ENCODE measurements at regions not wholly inside any gene's neighbourhood (a gene's known extent, or its start where the extent isn't known, plus 50 kb on each side); places are given as distances from the start of the nearest gene placed in this dataset.
"Not testable (repeated sequence)": the region's sequence is repeated elsewhere in the genome, so short reads cannot be mapped to it uniquely, and the experiment has no call there.

GRCh38 chr12:92389466-92389865, 243.8 kb upstream of the BTG1 start:
- DNase-seq: no peak

GRCh38 chr12:92385296-92385695, 239.7 kb upstream of the BTG1 start:
- DNase-seq: no peak

DNA sequence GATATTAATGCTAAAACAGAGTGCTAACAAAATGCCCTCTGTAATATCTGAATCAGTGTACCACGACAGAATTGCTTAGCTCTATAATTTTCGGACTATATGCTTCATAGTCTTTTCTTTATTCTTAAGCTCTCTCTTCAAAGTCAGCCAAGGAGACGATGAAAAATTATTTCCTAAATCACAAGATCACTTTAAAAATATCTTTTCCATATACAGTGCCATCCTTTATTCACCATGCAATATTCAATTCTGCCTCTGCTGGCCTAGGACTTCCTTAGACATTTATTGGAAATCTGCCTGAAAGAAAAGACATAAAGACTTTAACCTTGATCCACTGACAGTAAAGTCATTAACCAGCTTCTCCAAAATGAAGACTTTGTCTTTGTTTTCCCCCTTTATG, 238.9 kb upstream of the BTG1 start:
- DNase-seq: no peak

- DNase-seq: no peak
Measured at GRCh38 chr12:92382383-92382878, 236.8 kb upstream of the BTG1 start.

DNA sequence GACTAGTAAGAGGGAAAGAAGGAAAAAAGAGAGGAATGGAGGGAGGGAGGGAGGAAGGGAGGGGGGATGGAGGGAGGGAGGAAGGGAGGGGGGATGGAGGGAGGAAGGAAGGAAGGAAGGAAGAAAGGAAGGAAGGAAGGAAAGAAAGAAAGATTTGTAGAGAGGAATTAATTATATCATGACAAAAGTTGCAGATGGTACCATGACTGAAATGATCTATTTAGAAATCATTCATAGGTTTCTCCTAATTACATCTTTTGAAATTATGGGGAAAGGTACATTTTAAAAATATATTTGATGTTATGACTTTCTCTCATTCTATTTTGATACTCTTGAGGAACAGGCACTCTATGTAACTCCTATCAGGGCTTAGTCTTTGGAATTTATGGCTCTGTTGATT, 236.2 kb upstream of the BTG1 start:
- DNase-seq: no peak

DNA sequence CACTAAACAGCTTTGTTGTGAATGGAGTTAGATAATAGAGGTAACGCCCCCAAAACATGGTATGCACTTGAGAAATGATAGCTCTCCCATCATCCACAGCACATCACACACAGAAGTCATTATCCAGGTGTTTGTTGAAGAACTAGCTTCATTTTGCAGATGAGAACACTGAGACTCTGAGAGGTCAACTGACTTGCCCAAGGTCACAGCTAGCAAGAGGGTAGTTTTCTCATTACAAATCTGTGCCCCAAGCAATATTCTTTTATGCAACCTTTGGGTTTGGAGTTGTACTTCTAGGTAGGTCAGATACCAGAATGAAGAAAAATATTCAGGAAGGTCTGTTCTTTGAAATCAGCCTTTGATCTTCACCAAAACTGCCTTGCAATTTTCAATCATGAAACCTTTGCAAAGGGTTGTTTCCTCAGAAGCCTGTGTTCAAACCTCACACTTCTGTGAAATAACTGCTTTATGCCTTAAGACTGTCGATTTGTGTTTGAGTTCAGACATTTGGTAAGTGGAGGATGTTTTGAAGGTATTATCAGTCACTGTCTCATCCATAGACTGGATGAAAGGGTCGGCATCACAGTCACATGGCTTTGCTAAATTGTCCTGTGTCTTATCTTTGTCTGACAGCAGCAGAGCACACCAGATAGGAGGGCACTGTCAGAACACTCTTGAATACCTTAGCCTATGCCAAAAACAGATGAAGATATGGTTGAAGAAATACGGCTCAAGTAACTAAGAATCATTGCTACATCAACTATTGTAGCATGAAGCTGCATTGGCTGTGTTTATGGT, 233.2 kb upstream of the BTG1 start:
- DNase-seq: no peak

GRCh38 chr12:92375504-92375903, 229.9 kb upstream of the BTG1 start:
- not testable (repeated sequence) for DNase-seq

DNA sequence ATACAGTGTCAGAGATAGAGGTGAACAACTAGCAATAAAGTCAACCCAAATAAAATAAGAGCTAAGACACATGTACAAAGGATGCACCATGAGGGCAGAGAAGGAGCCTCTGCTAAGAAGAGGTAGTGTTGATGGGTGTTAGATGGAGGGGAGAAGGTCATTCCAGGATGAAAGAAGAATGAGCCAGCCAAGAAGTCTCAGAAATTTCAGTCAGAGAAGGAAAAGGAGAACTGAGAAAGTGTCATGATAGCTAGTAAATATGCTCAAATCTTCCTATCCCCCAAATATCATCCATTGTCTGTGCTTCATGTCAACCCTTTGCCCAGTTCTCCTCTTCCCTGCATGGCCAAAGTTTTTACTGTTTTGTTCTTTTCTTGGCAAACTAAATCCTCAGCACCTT, 225.2 kb upstream of the BTG1 start:
- no peak for DNase-seq

DNA sequence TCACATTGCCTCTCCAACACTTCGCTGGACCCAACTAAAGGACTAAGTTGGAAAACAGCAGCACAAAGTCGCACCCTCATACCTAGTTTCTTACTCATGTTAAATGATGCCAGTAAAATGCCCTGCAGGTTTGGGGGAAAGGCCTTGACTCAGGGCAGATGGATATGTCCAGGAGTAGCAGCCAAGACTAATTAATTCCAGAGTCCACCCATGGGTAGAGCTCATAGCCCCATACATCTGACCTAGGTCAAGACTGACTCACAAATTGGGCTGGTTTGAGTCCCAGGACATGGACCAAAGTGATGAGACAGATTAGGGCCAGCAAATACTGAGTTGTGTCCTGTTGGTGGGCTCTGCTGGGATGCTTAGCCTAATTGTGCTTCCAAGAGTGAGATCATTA, 224.0 kb upstream of the BTG1 start:
- DNase-seq: no peak

GRCh38 chr12:92369056-92369455, 223.4 kb upstream of the BTG1 start:
- no peak for DNase-seq

DNA sequence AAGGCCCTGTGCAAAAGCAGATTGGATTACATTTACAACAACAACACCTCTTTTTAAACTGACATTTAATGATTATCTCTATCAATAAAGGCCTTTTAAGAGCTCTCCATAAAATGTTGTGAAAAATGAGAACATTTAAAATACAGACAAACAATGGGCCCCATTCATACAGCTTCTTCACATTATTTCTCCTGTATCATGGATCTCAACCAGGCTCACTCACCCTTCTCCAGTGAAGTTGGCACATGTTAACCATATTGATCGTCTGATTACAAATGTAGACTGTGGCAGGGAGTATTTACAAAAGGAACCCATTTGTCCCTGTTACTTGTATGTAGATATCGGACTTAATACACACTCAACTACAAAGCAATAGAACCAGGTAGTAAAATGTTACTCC, 220.2 kb upstream of the BTG1 start:
- DNase-seq: no peak

- DNase-seq: no peak
Measured at GRCh38 chr12:92365333-92365732, 219.7 kb upstream of the BTG1 start.

- peak; percentile 69 for DNase-seq
Measured at GRCh38 chr12:92363295-92364146, 217.9 kb upstream of the BTG1 start.

DNA sequence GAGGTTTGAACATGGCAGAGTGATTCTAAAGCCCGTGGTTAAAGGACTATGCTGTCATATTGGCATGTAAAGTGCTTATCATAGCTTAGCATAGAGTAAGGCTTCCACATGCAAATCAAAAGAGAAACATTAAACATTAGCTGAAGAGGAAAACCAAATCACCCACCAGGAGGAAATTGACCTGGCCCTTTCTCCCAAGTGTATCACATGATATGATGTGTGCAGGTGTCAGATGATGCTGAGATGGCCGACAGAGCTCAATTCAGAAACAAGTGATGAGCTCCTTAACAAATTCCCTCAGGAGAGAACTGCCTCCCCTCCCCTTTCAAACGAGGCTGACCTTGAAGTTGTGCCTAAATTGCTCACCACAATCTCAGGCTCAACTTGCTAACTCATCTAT, 217.1 kb upstream of the BTG1 start:
- DNase-seq: no peak

- no peak for DNase-seq
Measured at GRCh38 chr12:92362126-92362525, 216.5 kb upstream of the BTG1 start.

DNA sequence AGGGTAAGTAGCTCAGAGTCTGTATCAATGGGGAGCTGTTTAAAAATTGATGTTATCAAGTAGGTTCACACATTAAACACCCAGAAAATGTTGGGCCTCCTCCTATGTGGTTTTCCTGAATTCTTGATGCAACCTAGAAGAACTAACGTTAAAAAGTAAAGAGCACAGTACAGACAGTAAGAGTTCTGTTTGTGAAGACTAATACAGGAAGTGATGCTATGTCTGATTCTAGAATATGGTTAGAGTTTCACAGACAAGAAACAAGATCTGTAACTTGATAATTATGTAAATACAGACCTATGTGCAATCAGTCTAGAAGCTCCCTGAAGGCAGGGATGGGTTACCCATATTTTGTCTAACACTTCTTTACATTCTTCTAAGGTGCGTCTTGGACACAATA, 214.9 kb upstream of the BTG1 start:
- DNase-seq: no peak

GRCh38 chr12:92359581-92360209, 214.0 kb upstream of the BTG1 start:
- DNase-seq: no peak

DNA sequence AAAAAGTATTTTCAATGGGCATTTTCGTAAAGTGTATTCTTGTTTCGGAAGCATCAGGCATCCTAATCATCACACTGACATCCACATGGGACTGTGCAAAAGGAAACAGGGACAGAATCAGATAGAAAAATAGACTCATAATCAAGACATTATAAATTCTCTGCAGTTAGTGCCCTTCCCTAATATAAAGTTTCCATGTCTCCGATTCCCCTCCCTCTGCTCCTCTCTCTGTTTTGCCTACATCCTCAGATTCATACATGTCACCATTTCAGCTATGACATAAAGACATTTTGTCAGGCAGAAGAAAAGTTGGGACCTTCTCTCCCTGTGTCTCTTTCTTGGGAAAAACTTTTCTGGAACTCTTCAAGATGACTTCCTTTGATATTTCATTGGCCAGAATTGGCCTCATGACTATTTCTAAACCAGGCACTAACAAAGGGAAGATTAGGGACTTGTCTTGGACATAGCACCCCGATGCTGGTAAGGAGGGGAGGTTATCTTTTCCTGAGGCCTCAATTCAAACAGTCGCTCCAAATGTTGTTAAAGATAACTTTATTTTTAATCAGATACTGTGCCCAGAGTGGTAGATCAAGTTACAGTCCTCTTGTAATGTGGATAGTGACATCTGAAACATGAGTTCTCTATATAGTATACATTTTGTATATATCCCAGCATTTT, 212.1 kb upstream of the BTG1 start:
- DNase-seq: no peak

DNA sequence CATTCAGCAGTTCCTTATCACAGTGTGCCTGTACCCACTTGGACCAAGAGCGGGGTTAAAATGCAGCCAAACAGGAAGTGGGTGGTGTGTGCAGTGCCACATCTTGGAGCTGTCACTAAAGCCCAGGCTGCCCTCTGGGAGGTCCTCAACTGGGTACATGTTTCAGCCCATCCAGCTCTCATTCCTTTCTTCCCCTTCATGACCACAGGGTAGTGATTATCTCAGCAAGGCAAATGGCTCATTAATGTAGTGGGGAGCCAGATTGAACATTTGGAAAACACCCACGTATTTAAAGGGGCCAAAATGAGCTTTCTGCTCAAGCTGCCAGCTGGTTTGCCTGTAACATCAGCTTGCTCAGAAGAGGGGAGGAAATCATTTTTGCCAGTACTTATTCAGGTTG, 210.8 kb upstream of the BTG1 start:
- DNase-seq: no peak

GRCh38 chr12:92349635-92350034, 204.0 kb upstream of the BTG1 start:
- DNase-seq: no peak

DNA sequence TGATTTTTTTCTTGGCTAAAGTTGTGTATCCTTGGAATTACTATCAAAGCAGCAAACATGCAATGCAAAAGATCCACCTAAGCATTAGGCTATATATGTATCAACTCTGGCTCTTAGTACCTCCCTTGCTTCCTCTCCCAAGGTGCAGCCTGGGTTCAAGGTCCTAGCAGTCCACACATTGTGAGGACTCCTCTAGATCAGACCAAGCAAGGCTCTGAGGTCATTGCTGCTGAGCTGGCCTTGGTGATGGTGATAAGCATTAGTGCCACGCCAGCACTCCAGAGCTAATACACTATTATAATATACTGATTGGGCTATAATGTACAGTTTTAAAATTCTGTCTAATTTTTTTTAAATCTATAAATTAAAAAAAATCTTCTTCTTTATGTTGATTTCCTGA, 196.9 kb upstream of the BTG1 start:
- DNase-seq: no peak

DNA sequence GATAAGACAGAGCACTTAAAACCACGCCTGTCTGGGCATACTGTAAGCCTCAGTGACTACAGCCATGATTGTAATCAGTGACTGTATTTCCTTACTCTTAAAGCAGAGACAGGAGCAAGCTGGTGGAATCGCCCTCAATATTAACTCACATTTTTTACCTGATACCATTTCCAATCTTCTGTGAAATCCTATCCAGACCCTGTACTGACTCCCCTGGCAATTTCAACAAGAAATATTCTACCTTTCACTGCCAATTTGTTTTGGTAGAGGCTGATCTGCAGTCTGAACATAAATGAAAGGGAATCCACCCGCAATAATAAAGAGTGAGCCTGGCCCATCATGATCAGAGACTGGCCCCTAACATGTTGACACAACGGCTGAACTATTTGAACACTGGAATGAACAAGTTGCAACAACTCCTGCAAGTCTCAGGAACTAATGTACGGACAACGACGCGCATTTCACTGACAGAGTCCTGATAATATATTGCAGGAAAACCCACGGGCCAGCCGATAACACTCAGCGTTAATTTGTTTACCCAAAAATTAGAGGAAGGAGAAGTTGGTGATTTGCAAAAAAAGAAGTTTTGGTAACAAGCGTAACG, 195.5 kb upstream of the BTG1 start:
- peak; percentile 9 for DNase-seq

Measured in NCI-H82 (cell line).